22Rv1 (cell line): ENCODE measurements at regions not wholly inside any gene's neighbourhood (a gene's known extent, or its start where the extent isn't known, plus 50 kb on each side); places are given as distances from the start of the nearest gene placed in this dataset.

Source experiments
- H3K27ac ChIP-seq: fragments of 450-650 bp; 2 replicates; pipeline ENCODE4 v1.5.1; 2017
- ZFX ChIP-seq: fragments of 450-650 bp; IDR thresholded peaks from 2 replicates; pipeline ENCODE4 v1.6.1; 2017; ENCODE audit warnings: antibody characterized with exemption, borderline replicate concordance
- TF ChIP-seq, protein P1 (sequence below): fragments of 450-650 bp; IDR thresholded peaks from 2 replicates; pipeline ENCODE4 v1.5.1; 2017; ENCODE audit warnings: mild to moderate bottlenecking

DNA sequence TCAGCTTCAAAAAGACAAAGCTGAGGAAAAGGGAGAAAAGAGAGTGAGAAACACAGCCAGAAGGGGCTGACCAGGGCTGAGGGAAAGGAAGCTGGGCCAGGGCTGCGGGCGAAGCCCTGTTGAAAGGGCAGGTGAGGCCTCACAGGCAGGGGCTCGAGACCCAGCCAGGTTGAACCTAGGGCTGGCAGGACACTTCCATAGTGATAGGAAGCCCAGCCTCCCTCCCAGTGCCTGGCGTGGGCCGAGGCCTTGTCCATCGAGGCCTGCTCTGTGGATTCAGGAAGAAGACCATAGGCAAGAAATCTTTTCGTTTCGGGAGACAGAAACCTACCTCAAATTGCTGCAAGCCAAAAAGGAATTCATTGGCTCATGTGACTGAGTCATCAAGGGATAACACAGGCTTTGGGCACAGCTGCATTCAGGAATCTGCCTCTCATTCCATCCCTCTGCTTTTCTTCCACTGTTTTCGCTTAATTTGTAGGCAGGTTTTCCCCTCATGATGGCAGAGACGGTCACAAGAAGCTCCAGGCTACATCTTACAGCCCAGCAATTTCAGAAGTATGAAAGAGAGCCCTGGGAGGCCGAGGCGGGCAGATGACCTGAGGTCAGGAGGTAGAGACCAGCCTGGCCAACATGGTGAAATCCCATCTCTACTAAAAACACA lies 311.1 kb upstream of the SULF2 start:
- no peak overlapping the region for H3K27ac ChIP-seq
- TF ChIP-seq, protein P1, sequence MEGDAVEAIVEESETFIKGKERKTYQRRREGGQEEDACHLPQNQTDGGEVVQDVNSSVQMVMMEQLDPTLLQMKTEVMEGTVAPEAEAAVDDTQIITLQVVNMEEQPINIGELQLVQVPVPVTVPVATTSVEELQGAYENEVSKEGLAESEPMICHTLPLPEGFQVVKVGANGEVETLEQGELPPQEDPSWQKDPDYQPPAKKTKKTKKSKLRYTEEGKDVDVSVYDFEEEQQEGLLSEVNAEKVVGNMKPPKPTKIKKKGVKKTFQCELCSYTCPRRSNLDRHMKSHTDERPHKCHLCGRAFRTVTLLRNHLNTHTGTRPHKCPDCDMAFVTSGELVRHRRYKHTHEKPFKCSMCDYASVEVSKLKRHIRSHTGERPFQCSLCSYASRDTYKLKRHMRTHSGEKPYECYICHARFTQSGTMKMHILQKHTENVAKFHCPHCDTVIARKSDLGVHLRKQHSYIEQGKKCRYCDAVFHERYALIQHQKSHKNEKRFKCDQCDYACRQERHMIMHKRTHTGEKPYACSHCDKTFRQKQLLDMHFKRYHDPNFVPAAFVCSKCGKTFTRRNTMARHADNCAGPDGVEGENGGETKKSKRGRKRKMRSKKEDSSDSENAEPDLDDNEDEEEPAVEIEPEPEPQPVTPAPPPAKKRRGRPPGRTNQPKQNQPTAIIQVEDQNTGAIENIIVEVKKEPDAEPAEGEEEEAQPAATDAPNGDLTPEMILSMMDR, result no peak
- TF ChIP-seq ZFX, result no peak

GRCh38 chr20:48094944-48095343 lies 309.7 kb upstream of the SULF2 start:
- TF ChIP-seq ZFX, result no peak
- TF ChIP-seq, protein P1, result no peak
- no peak overlapping the region for H3K27ac ChIP-seq

- H3K27ac ChIP-seq, result no peak overlapping the region
- no peak for TF ChIP-seq ZFX
- TF ChIP-seq, protein P1, result no peak
These were observed 309.0 kb upstream of the SULF2 start for GRCh38 chr20:48094196-48094749.

GRCh38 chr20:48092596-48093280 lies 307.5 kb upstream of the SULF2 start:
- TF ChIP-seq, protein P1, result no peak
- TF ChIP-seq ZFX, result no peak
- no peak overlapping the region for H3K27ac ChIP-seq

DNA sequence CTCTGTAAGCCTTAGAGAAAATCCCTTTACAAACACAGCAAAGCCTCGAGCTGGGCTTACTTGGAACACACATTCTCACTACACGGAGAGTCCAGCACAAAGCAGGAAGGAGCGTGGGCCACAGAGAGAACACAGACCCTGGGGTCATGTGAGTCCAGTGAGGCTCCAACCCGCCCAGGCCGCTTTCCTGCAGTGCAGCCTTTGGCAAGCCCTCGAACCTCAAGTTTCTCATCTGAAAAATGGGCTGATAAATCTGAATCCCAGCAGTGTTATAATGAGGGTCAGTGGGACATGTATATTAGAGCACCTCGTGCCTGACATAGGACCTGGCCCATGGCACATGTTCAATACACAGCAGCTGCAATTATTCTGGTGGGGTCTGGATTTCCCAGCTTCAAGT lies 305.5 kb upstream of the SULF2 start:
- TF ChIP-seq, protein P1, result no peak
- no peak for TF ChIP-seq ZFX

GRCh38 chr20:48090314-48090713 lies 305.0 kb upstream of the SULF2 start:
- H3K27ac ChIP-seq, result no peak overlapping the region

More for the DNA sequence above, 305.5 kb upstream of the SULF2 start:
- no peak overlapping the region for H3K27ac ChIP-seq

DNA sequence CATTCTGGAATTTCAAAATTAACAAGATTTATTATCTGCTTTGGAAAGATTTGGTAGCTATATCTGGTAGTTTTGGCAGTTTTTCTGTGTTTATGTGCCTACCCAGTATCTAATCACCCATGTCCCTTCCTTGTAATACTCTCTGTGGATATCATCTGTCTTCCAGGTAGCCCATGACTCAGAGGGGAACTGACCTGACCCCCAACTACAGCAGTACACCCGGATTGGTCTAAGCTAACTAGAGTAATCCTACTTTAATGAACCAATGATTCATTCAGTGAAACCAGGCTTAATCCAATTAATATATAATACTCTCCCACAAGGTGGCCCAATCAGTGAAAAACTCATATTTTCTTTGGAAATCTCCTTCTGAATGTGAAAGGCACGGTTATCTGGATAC lies 295.3 kb upstream of the SULF2 start:
- TF ChIP-seq, protein P1, result no peak
- no peak for TF ChIP-seq ZFX
- no peak overlapping the region for H3K27ac ChIP-seq

More at GRCh38 chr20:48090314-48090713, 305.0 kb upstream of the SULF2 start:
- TF ChIP-seq ZFX, result no peak
- TF ChIP-seq, protein P1, result no peak
